ENCODE measurements at regions not wholly inside any gene's neighbourhood (a gene's known extent, or its start where the extent isn't known, plus 50 kb on each side); places are given as distances from the start of the nearest gene placed in this dataset.

- no peak for DNase-seq
Observed at GRCh38 chr2:235312571-235312970, 181.3 kb upstream of the AGAP1 start.

- DNase-seq = peak; percentile 84
Observed at GRCh38 chr2:235314371-235314930, 179.4 kb upstream of the AGAP1 start.

- DNase-seq = no peak
Observed at GRCh38 chr2:235319095-235319494, 174.7 kb upstream of the AGAP1 start.

GRCh38 chr2:235320326-235320725, 173.5 kb upstream of the AGAP1 start:
- no peak for DNase-seq

GRCh38 chr2:235324324-235324723, 169.5 kb upstream of the AGAP1 start:
- no peak for DNase-seq

- no peak for DNase-seq
Observed at GRCh38 chr2:235325151-235325550, 168.7 kb upstream of the AGAP1 start.

- no peak for DNase-seq
Observed at GRCh38 chr2:235328991-235329390, 164.9 kb upstream of the AGAP1 start.

GRCh38 chr2:235330775-235331451, 162.9 kb upstream of the AGAP1 start:
- DNase-seq = no peak

GRCh38 chr2:235332240-235332890, 161.5 kb upstream of the AGAP1 start:
- no peak for DNase-seq

GRCh38 chr2:235333076-235333475, 160.8 kb upstream of the AGAP1 start:
- no peak for DNase-seq

GRCh38 chr2:235334179-235334578, 159.7 kb upstream of the AGAP1 start:
- no peak for DNase-seq

- DNase-seq = no peak
Observed at GRCh38 chr2:235343156-235343774, 150.6 kb upstream of the AGAP1 start.

- no peak for DNase-seq
Observed at GRCh38 chr2:235343869-235344268, 150.0 kb upstream of the AGAP1 start.

- DNase-seq = no peak
Observed at GRCh38 chr2:235345745-235346144, 148.1 kb upstream of the AGAP1 start.

GRCh38 chr2:235347691-235348090, 146.2 kb upstream of the AGAP1 start:
- DNase-seq = no peak

- DNase-seq = no peak
Observed at GRCh38 chr2:235348329-235348728, 145.5 kb upstream of the AGAP1 start.

GRCh38 chr2:235350234-235350633, 143.6 kb upstream of the AGAP1 start:
- DNase-seq = no peak

GRCh38 chr2:235352541-235352940, 141.3 kb upstream of the AGAP1 start:
- no peak for DNase-seq

GRCh38 chr2:235357881-235358280, 136.0 kb upstream of the AGAP1 start:
- no peak for DNase-seq

GRCh38 chr2:235358981-235359471, 134.8 kb upstream of the AGAP1 start:
- no peak for DNase-seq

- DNase-seq = peak; percentile 36
Observed at GRCh38 chr2:235360446-235360845, 133.4 kb upstream of the AGAP1 start.

GRCh38 chr2:235365743-235366142, 128.1 kb upstream of the AGAP1 start:
- no peak for DNase-seq

GRCh38 chr2:235366390-235366789, 127.5 kb upstream of the AGAP1 start:
- no peak for DNase-seq

- DNase-seq = peak; percentile 61
Observed at GRCh38 chr2:235366807-235367206, 127.0 kb upstream of the AGAP1 start.
